AG04450 (cell line): ENCODE measurements at regions not wholly inside any gene's neighbourhood (a gene's known extent, or its start where the extent isn't known, plus 50 kb on each side); places are given as distances from the start of the nearest gene placed in this dataset.
"Not testable (repeated sequence)": the region's sequence is repeated elsewhere in the genome, so short reads cannot be mapped to it uniquely, and the experiment has no call there.

Experiments used
- CTCF ChIA-PET: fragments of 300-600, 350-600 bp; formaldehyde crosslinking; extraction: SDS; loops from one replicate; lab custom pipeline; 2022; ENCODE audit warnings: antibody characterized with exemption, inconsistent platforms; lab: Charles Lee
- POLR2A ChIA-PET: fragments of 350-600 bp; formaldehyde crosslinking; extraction: SDS; loops from one replicate; lab custom pipeline; 2021; ENCODE audit warnings: antibody characterized with exemption, inconsistent platforms; lab: Yijun Ruan, JAX
- DNase-seq: peaks from one replicate; pipeline ENCODE4 v3.0.0-alpha.2; 2011; ENCODE audit warnings: low read depth, low spot score
- H3K27ac ChIP-seq: one replicate; pipeline ENCODE4 v1.5.1; 2012; ENCODE audit warnings: low read depth, low read length, control low read depth
- H3K27me3 ChIP-seq: one replicate; pipeline ENCODE4 v1.6.0; 2012; ENCODE audit warnings: low read length; ENCODE audit not compliant: control insufficient read depth, insufficient read depth
- H3K4me3 ChIP-seq: 2 replicates; pipeline ENCODE4 v1.5.1; 2011; ENCODE audit warnings: mild to moderate bottlenecking, low read depth, low read length, control low read depth
- H3K9me3 ChIP-seq: 2 replicates; pipeline ENCODE4 v1.5.1; 2012; ENCODE audit warnings: low read length; ENCODE audit not compliant: control insufficient read depth, insufficient read depth
- CTCF ChIP-seq: IDR thresholded peaks from 2 replicates; pipeline ENCODE4 v1.5.1; 2011; ENCODE audit warnings: low read depth, low read length, control low read depth, inconsistent platforms

DNA sequence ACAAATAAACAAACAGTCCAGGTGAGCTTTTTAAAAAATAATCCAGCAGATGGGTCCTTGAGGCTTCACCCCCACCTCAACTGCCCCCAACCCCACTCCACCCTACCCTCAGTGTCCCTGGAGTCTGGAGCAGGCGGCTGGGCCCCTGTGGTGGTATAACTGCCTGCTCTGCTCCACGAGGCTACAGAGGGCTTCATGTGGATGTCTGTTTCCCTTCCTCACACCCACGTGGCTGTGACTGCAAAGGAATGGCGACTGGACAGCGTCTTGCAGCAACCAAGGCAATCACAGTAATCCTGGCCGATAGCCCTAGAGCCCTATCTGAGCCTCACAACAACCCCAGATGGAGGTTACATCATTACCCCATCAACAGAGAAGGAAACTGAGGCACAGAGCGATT lies 76.5 kb downstream of the SLC2A10 start:
- CTCF ChIA-PET = no interaction called here
- POLR2A ChIA-PET = no interaction called here

DNA sequence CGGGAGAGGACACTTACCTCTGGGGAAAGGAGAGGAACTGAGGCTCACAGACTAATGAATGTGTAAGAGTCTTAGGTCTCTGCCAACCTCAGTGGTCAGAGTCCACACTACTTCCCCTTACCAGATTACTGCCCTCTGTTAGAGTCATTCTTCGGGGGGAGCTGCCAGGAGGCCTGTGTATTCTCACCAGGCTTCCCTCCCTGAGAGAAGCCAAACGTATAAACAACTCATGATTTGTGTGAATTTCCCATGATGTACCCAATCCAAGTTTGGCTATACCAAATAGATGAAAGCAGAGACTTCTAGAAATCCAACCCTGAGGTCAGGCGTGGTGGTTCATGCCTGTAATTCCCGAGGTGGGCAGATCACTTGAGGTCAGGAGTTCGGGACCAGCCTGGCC lies 77.1 kb downstream of the SLC2A10 start:
- no peak for DNase-seq
- ChIA-PET CTCF (no interaction called here), POLR2A (no interaction called here)
- Histone ChIP-seq H3K27me3 (no peaks in the 10 kb centered on the region), H3K9me3 (no peaks in the 10 kb centered on the region; the same call in 1 of the 2 replicates), H3K27ac (no peak overlapping the region), H3K4me3 (no peak overlapping the region)
- no peak for TF ChIP-seq CTCF

More for the DNA sequence above, 76.5 kb downstream of the SLC2A10 start:
- Histone ChIP-seq H3K27me3 (no peaks in the 10 kb centered on the region), H3K27ac (no peak overlapping the region), H3K9me3 (no peaks in the 10 kb centered on the region; the same call in 1 of the 2 replicates), H3K4me3 (no peak overlapping the region)
- DNase-seq = no peak
- TF ChIP-seq CTCF = no peak

- no peak overlapping the region for H3K27ac ChIP-seq
- ChIA-PET CTCF (interaction anchor here (0.5 to 0.6 kb wide), 2 partner anchors 30 to 34 kb away, joined by 4 to 7 read pairs; no protein-coding TSS in a partner anchor), POLR2A (no interaction called here)
- peaks cover 11% of the 10 kb centered on the region for H3K27me3 ChIP-seq
- H3K9me3 ChIP-seq = no peaks in the 10 kb centered on the region; the same call in 1 of the 2 replicates
- DNase-seq = no peak
- TF ChIP-seq CTCF = no peak
- H3K4me3 ChIP-seq = no peak overlapping the region
Measured at GRCh38 chr20:46787991-46788762, 78.7 kb downstream of the SLC2A10 start.

DNA sequence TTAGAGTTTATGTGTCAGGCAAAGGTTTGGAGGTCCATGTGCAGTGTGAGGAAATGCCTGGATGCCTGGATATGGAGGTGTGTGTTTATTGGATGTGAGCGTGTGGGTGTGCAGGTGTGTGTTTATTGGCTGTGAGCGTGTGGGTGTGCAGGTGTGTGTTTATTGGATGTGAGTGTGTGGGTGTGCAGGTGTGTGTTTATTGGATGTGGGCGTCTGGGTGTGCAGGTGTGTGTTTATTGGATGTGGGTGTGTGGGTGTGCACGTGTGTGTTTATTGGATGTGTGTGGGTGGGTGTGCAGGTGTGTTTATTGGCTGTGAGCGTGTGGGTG lies 79.3 kb downstream of the SLC2A10 start:
- POLR2A ChIA-PET, CTCF ChIA-PET, DNase-seq, H3K4me3 ChIP-seq, H3K9me3 ChIP-seq, H3K27ac ChIP-seq: not testable (repeated sequence)
- H3K27me3 ChIP-seq = peaks cover 15% of the 10 kb centered on the region

DNA sequence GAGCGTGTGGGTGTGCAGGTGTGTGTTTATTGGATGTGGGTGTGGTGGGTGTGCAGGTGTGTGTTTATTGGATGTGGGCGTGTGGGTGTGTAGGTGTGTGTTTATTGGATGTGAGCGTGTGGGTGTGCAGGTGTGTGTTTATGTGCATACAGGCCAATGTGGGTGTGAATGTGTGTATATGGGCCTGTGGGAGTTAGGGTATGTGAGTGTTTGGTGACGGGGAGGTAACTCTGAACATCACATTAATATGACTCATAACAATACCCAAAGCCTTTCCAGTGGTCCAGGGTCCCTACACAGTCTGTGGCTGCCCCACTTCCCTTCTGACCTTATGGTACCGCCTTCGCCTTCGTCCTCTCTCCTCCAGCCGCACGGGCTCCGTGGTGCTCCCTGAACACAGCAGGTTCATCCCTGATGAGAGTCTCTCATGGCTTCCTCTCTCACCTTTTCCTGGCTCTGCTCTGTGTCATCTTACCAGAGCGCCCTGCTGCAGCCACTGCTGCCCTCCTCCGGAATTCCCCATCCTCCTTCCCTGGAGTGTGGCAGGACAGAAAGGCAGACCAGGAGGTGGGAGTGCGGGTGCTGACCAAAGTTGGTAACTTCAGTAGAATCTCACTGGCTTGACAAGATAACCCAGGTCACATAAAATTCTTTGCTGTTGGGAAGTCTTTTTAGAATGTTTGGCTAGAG lies 80.0 kb downstream of the SLC2A10 start:
- Histone ChIP-seq H3K27ac (no peak overlapping the region), H3K9me3 (no peaks in the 10 kb centered on the region; the same call in 1 of the 2 replicates), H3K4me3 (no peak overlapping the region), H3K27me3 (peaks cover 22% of the 10 kb centered on the region)
- CTCF ChIA-PET = no interaction called here
- no peak for TF ChIP-seq CTCF
- POLR2A ChIA-PET = no interaction called here
- no peak for DNase-seq
